DMS153 treated with DMSO at 0.1 percent for 48 hours (cell line): ENCODE measurements at regions not wholly inside any gene's neighbourhood (a gene's known extent, or its start where the extent isn't known, plus 50 kb on each side); places are given as distances from the start of the nearest gene placed in this dataset.
"Not testable (repeated sequence)": the region's sequence is repeated elsewhere in the genome, so short reads cannot be mapped to it uniquely, and the experiment has no call there.

Experiments
- DNase-seq: peaks from one replicate; lab custom pipeline; 2025; ENCODE audit not compliant: unreplicated experiment; lab: John Stamatoyannopoulos, UW

- DNase-seq, result no peak
These were observed 317.5 kb downstream of the UTRN start for GRCh38 chr6:144602523-144603180.

GRCh38 chr6:144606083-144606482, 320.9 kb downstream of the UTRN start:
- DNase-seq, result no peak

GRCh38 chr6:144607998-144608735, 323.0 kb downstream of the UTRN start:
- DNase-seq, result no peak

GRCh38 chr6:144612811-144613210, 327.7 kb downstream of the UTRN start:
- DNase-seq, result no peak

GRCh38 chr6:144613859-144614258, 328.7 kb downstream of the UTRN start:
- DNase-seq, result no peak

GRCh38 chr6:144615870-144616269, 330.7 kb downstream of the UTRN start:
- no peak for DNase-seq

GRCh38 chr6:144617191-144617590, 332.1 kb downstream of the UTRN start:
- DNase-seq, result no peak

- no peak for DNase-seq
These were observed 332.6 kb downstream of the UTRN start for GRCh38 chr6:144617708-144618107.

- DNase-seq, result peak; percentile 6
These were observed 334.8 kb downstream of the UTRN start for GRCh38 chr6:144619966-144620365.

GRCh38 chr6:144621332-144621731, 336.2 kb downstream of the UTRN start:
- no peak for DNase-seq

GRCh38 chr6:144624246-144624645, 339.1 kb downstream of the UTRN start:
- DNase-seq, result no peak

GRCh38 chr6:144624716-144625115, 339.6 kb downstream of the UTRN start:
- no peak for DNase-seq

GRCh38 chr6:144630857-144631256, 345.7 kb downstream of the UTRN start:
- no peak for DNase-seq

- DNase-seq, result no peak
These were observed 347.1 kb downstream of the UTRN start for GRCh38 chr6:144632266-144632665.

- no peak for DNase-seq
These were observed 348.8 kb downstream of the UTRN start for GRCh38 chr6:144633886-144634285.

- no peak for DNase-seq
These were observed 349.2 kb downstream of the UTRN start for GRCh38 chr6:144634371-144634770.

GRCh38 chr6:144635051-144635450, 349.9 kb downstream of the UTRN start:
- DNase-seq, result no peak

GRCh38 chr6:144636025-144636424, 350.9 kb downstream of the UTRN start:
- DNase-seq, result not testable (repeated sequence)

- DNase-seq, result no peak
These were observed 352.4 kb downstream of the UTRN start for GRCh38 chr6:144637541-144637940.

- DNase-seq, result no peak
These were observed 354.5 kb downstream of the UTRN start for GRCh38 chr6:144639654-144640053.

- DNase-seq, result no peak
These were observed 356.2 kb downstream of the UTRN start for GRCh38 chr6:144641286-144641685.

- DNase-seq, result no peak
These were observed 359.6 kb downstream of the UTRN start for GRCh38 chr6:144644776-144645175.
